Astrocyte (in vitro differentiated cells and primary cell): ENCODE measurements at regions not wholly inside any gene's neighbourhood (a gene's known extent, or its start where the extent isn't known, plus 50 kb on each side); places are given as distances from the start of the nearest gene placed in this dataset.

Source experiments
- DNase-seq: peaks from one replicate; pipeline ENCODE4 v3.0.0-alpha.2; 2010; ENCODE audit warnings: low read depth
- FAIRE-seq: peaks from 2 replicates; lab custom pipeline; 2011; peaks lifted over from hg19 to GRCh38; lab: Jason Lieb, UNC
- H2AFZ ChIP-seq: 2 replicates; pipeline ENCODE4 v1.6.0; 2012; ENCODE audit warnings: low read depth, low read length, inconsistent platforms
- H3K27ac ChIP-seq: 2 replicates; pipeline ENCODE4 v1.5.1; 2011; ENCODE audit warnings: low read depth, low read length, inconsistent platforms
- H3K27me3 ChIP-seq: 2 replicates; pipeline ENCODE4 v1.6.0; 2011; ENCODE audit warnings: low read length, inconsistent platforms; ENCODE audit not compliant: insufficient read depth
- H3K36me3 ChIP-seq: 2 replicates; pipeline ENCODE4 v1.5.1; 2011; ENCODE audit warnings: low read length, inconsistent platforms; ENCODE audit not compliant: insufficient read depth
- H3K4me1 ChIP-seq: 2 replicates; pipeline ENCODE4 v1.5.1; 2011; ENCODE audit warnings: low read length, inconsistent platforms; ENCODE audit not compliant: insufficient read depth
- H3K4me2 ChIP-seq: 2 replicates; pipeline ENCODE4 v1.6.0; 2012; ENCODE audit warnings: low read length, inconsistent platforms
- H3K4me3 ChIP-seq: 2 replicates; pipeline ENCODE4 v1.5.1; 2011; ENCODE audit warnings: low read depth, mild to moderate bottlenecking, low read length, inconsistent platforms; ENCODE audit not compliant: insufficient read depth
- H3K79me2 ChIP-seq: 2 replicates; pipeline ENCODE4 v1.6.0; 2012; ENCODE audit warnings: mild to moderate bottlenecking, low read length, inconsistent platforms; ENCODE audit not compliant: insufficient read depth
- H3K9ac ChIP-seq: 2 replicates; pipeline ENCODE4 v1.6.0; 2012; ENCODE audit warnings: mild to moderate bottlenecking, low read length, inconsistent platforms
- H3K9me3 ChIP-seq: 2 replicates; pipeline ENCODE4 v1.5.1; 2012; ENCODE audit warnings: low read depth, mild to moderate bottlenecking, low read length, inconsistent platforms; ENCODE audit not compliant: insufficient read depth
- H4K20me1 ChIP-seq: 2 replicates; pipeline ENCODE4 v1.6.0; 2012; ENCODE audit warnings: low read length, inconsistent platforms; ENCODE audit not compliant: insufficient read depth
- H3K27ac Mint-ChIP-seq: one replicate; pipeline ENCODE4 v1.8.0; 2021; ENCODE audit warnings: mild to moderate bottlenecking, mixed read lengths; ENCODE audit not compliant: unreplicated experiment
- H3K27me3 Mint-ChIP-seq: one replicate; pipeline ENCODE4 v1.8.0; 2021; ENCODE audit warnings: low read depth, mixed read lengths; ENCODE audit not compliant: unreplicated experiment
- H3K36me3 Mint-ChIP-seq: one replicate; pipeline ENCODE4 v1.8.0; 2021; ENCODE audit warnings: low read depth, mixed read lengths; ENCODE audit not compliant: unreplicated experiment
- H3K4me1 Mint-ChIP-seq: one replicate; pipeline ENCODE4 v1.8.0; 2021; ENCODE audit warnings: low read depth, mixed read lengths; ENCODE audit not compliant: unreplicated experiment
- H3K4me3 Mint-ChIP-seq: one replicate; pipeline ENCODE4 v1.8.0; 2021; ENCODE audit warnings: mild to moderate bottlenecking, moderate library complexity, mixed read lengths; ENCODE audit not compliant: unreplicated experiment
- H3K9me3 Mint-ChIP-seq: one replicate; pipeline ENCODE4 v1.8.0; 2021; ENCODE audit warnings: mild to moderate bottlenecking, mixed read lengths; ENCODE audit not compliant: unreplicated experiment
- CTCF ChIP-seq: IDR thresholded peaks from 2 replicates; pipeline ENCODE4 v1.5.1; 2011; ENCODE audit warnings: low read depth, mild to moderate bottlenecking, inconsistent platforms, low read length, moderate library complexity; ENCODE audit not compliant: insufficient read depth
- EZH2 ChIP-seq: IDR thresholded peaks from 2 replicates; pipeline ENCODE4 v1.6.1; 2012; ENCODE audit warnings: mild to moderate bottlenecking, low read length, inconsistent platforms; ENCODE audit not compliant: insufficient read depth

- H3K79me2 ChIP-seq, result no peaks in the 10 kb centered on the region
- H3K4me2 ChIP-seq, result peak overlapping the region; percentile 2
- DNase-seq (peak; percentile 70), FAIRE-seq (peak; percentile 58)
- Mint-ChIP-seq H3K27ac (no peak overlapping the region), H3K9me3 (no peaks in the 10 kb centered on the region), H3K4me1 (peaks cover 5% of the 10 kb centered on the region), H3K4me3 (no peak overlapping the region), H3K36me3 (no peaks in the 10 kb centered on the region), H3K27me3 (no peaks in the 10 kb centered on the region)
- H3K9me3 ChIP-seq, result no peaks in the 10 kb centered on the region
- no peak overlapping the region for H2AFZ ChIP-seq
- H3K9ac ChIP-seq, result no peak overlapping the region
- H4K20me1 ChIP-seq, result no peaks in the 10 kb centered on the region
- H3K27me3 ChIP-seq, result no peaks in the 10 kb centered on the region
- no peaks in the 10 kb centered on the region for H3K36me3 ChIP-seq
- peaks cover 13% of the 10 kb centered on the region for H3K4me1 ChIP-seq
- peak overlapping the region; percentile 46 for H3K27ac ChIP-seq
- no peak overlapping the region for H3K4me3 ChIP-seq
- TF ChIP-seq EZH2 (no peak), CTCF (no peak)
Observed at GRCh38 chr3:30203301-30203700, 403.1 kb upstream of the TGFBR2 start.

- H3K4me2 ChIP-seq, result no peak overlapping the region
- no peaks in the 10 kb centered on the region for H3K27me3 ChIP-seq
- no peaks in the 10 kb centered on the region for H3K79me2 ChIP-seq
- FAIRE-seq, result no peak
- Mint-ChIP-seq H3K4me3 (no peak overlapping the region), H3K9me3 (no peaks in the 10 kb centered on the region), H3K4me1 (peaks cover 5% of the 10 kb centered on the region), H3K36me3 (no peaks in the 10 kb centered on the region), H3K27me3 (no peaks in the 10 kb centered on the region), H3K27ac (no peak overlapping the region)
- no peak overlapping the region for H3K27ac ChIP-seq
- H4K20me1 ChIP-seq, result no peaks in the 10 kb centered on the region
- H3K9ac ChIP-seq, result no peak overlapping the region
- DNase-seq, result no peak
- H3K9me3 ChIP-seq, result no peaks in the 10 kb centered on the region
- peaks cover 13% of the 10 kb centered on the region for H3K4me1 ChIP-seq
- no peak overlapping the region for H2AFZ ChIP-seq
- H3K4me3 ChIP-seq, result no peak overlapping the region
- H3K36me3 ChIP-seq, result no peaks in the 10 kb centered on the region
- TF ChIP-seq CTCF (no peak), EZH2 (no peak)
Observed at GRCh38 chr3:30204126-30204525, 402.3 kb upstream of the TGFBR2 start.

- no peaks in the 10 kb centered on the region for H3K4me1 Mint-ChIP-seq
- peaks cover 7% of the 10 kb centered on the region for H3K4me1 ChIP-seq
- H3K4me3 Mint-ChIP-seq, result no peak overlapping the region
- H3K36me3 ChIP-seq, result no peaks in the 10 kb centered on the region
- H3K27ac ChIP-seq, result no peak overlapping the region
- H4K20me1 ChIP-seq, result no peaks in the 10 kb centered on the region
- H3K27ac Mint-ChIP-seq, result no peak overlapping the region
- H3K9me3 Mint-ChIP-seq, result no peaks in the 10 kb centered on the region
- H3K9me3 ChIP-seq, result no peaks in the 10 kb centered on the region
- no peak overlapping the region for H2AFZ ChIP-seq
- no peaks in the 10 kb centered on the region for H3K27me3 Mint-ChIP-seq
- TF ChIP-seq CTCF (no peak), EZH2 (no peak)
- H3K27me3 ChIP-seq, result no peaks in the 10 kb centered on the region
- H3K9ac ChIP-seq, result no peak overlapping the region
- DNase-seq (no peak), FAIRE-seq (no peak)
- no peak overlapping the region for H3K4me3 ChIP-seq
- no peaks in the 10 kb centered on the region for H3K79me2 ChIP-seq
- H3K36me3 Mint-ChIP-seq, result no peaks in the 10 kb centered on the region
- no peak overlapping the region for H3K4me2 ChIP-seq
Observed at GRCh38 chr3:30206051-30206450, 400.4 kb upstream of the TGFBR2 start.
